GM18867 (cell line): ENCODE measurements at regions not wholly inside any gene's neighbourhood (a gene's known extent, or its start where the extent isn't known, plus 50 kb on each side); places are given as distances from the start of the nearest gene placed in this dataset.

Experiments
- ATAC-seq: cut with Tn5 transposase; IDR thresholded peaks from one replicate; pipeline ENCODE4 v1.9.1; 2021; ENCODE audit warnings: mild to moderate bottlenecking, moderate library complexity; ENCODE audit not compliant: unreplicated experiment

GRCh38 chr1:81351864-81352263 lies 448.9 kb upstream of the ADGRL2 start:
- no peak for ATAC-seq

DNA sequence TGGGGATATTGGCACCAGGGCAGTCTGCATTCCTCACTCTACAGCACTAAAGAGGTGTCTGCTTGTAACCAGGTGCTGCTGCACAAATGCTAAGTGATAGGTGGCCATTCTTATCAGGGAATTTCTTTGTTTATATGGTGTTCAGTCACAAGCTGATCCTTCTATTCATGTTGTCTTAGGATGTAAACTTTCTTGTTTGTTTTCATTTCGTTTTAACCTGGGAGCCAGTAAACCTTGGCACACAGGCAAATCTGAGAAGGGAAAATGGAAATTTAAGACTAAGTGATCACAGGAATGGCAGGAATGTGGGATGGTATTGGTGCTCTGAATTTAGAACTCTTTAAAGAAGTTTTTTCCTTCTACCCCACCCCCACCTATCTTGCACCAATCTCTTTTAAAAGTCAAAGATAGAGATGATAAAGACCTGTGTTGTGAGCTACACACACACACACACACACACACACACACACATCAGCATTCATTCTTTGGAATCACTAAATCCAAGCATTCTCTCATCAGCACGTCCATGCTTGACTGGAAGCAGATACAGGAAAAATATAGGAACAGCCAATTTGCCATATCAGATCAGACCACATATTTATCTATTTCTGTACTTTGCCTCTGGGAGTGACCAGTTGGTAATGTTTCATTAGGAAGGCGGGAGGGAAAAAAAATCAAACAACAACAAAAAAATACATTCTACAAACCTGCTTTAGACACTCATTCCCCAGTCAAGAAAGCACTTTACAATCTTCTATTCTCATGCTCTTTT lies 451.4 kb upstream of the ADGRL2 start:
- ATAC-seq: no peak

DNA sequence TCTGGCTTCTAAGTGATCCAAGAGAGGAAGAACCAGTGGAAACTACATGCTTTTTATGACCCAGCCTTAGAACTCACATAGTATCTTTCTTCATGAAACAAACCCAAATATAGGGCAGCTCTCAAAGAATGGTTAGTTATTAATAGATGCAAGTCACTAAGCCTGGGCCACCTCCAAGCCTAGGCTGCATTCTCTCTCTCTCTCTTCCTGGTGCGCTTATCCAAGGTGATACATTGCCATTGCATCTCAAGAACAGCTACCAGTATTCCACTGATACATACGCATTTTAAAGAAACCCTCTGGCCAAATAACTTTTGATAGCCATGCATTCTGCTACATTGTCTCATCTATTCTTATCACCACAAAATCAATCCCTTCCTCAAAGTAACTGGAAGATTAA lies 455.6 kb upstream of the ADGRL2 start:
- ATAC-seq: no peak

- no peak for ATAC-seq
Measured at GRCh38 chr1:81340239-81340638, 460.5 kb upstream of the ADGRL2 start.

DNA sequence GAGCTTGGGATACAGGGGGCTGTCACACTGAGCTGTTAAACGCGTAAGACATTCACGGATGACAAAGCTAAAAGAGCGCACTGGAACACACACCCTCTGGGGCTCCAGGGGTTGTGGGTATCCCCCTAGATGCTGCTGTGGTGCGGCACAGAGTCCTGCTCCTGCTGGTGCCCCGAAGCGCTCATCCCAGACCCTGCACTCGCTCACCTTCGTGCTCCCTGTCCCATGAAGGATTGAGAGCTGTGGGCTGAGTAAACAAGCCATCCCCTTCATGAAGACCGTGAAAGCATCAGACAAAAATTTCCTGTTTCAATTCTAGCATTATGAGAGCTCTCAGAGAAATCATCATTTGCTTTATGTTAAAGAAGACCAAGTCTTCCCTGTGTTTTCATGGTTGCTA lies 463.5 kb upstream of the ADGRL2 start:
- ATAC-seq: no peak

GRCh38 chr1:81335876-81336275 lies 464.9 kb upstream of the ADGRL2 start:
- ATAC-seq: no peak

DNA sequence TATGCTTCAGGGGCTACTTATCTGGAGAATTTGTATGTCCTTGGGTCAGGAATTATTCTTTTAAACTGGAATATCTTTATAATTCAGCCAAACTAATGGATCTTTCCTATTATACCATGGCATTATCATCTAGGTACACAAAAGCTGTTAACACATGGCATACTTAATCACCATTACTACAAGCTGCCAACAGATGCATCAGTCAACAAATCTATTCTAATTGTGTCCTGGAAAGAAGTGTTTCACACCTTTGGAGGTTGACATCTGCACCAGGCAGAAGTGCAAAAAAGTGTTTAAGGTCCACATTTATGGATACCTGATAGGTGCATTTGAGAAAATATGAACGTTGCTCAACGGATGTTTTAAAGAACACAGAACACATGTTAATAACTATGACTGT lies 470.2 kb upstream of the ADGRL2 start:
- no peak for ATAC-seq

- no peak for ATAC-seq
Measured at GRCh38 chr1:81330111-81330510, 470.6 kb upstream of the ADGRL2 start.

DNA sequence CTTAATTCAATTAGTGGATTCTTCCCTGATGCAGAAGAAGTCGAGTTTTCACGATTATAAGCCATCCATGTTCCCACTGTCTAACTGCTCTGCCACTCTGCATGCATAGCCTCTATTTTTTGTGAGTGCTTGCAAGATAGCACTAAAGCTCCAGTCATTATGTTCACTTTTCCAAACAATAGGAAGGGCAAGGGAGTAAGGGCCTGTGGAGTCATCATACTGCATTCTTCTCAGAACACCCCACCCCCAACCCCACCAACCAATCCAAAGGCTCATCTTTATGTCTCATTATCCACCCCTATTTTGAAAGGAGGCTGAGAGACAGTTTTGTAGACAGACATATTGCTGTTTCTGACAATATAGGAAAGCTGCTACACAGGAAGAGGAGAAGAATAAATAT lies 471.7 kb upstream of the ADGRL2 start:
- ATAC-seq: no peak

DNA sequence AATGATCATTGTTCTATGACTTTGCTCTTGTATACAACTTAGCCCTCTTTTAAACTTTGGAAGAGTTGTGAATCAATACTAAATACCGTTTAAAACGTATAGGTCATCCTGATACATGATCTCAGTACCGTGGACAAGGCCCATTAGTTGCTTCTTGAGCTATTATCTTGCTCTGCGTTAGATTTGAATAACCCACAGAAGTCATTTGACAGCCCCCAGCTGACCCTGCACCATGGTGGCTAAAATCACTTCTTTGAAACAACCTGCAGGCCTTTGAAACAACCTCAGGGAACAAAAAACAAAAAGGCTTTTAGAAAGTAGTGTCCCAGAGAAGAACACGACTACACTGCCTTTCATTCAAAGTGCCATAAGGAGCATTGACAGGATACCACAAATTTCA lies 473.0 kb upstream of the ADGRL2 start:
- ATAC-seq: no peak

DNA sequence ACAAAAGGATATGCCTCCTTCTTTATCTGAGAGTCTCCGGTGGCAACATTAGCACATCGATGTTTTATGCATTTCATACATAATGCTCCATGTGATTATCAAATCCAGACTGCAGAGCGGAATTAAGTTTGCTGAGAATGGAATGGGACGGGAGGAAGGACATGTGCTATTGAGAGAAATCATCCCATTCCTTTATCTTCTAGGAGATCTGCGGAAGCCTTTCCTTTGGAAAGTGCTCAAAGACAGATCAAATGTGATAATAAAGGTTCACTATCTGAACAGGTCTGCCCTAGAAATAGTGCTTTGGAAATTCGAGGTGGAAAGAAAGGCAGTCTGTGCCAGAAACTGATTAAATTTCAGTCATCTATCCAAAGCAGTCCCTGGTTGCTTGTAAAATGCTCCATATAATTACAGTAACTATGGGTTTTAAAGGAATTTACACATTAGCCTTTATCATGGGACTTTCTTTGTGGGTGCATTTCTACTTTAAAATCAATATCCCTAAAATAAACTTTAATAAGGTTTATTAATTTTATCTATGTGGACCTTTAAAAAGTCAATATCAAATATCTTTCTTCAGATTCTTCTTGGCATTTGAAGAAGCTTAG lies 473.5 kb upstream of the ADGRL2 start:
- no peak for ATAC-seq

DNA sequence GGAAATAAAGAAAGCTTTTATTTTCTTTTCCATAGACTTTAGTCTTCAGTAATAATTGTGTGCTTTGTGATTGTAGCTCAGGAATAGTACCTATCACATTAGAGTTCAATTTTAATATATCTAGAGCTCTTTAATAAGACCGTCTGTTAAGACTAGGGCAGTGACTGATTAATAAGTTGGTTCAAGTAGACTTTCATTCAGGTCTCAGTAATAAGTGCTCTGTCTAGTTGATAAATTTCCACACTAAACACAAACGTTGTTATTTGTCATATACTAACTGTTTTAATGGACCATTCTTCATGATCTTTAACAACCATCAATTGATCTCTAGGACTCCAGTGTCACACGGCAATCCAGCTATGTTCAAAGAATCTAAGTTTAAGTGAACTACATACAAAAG lies 474.5 kb upstream of the ADGRL2 start:
- no peak for ATAC-seq

DNA sequence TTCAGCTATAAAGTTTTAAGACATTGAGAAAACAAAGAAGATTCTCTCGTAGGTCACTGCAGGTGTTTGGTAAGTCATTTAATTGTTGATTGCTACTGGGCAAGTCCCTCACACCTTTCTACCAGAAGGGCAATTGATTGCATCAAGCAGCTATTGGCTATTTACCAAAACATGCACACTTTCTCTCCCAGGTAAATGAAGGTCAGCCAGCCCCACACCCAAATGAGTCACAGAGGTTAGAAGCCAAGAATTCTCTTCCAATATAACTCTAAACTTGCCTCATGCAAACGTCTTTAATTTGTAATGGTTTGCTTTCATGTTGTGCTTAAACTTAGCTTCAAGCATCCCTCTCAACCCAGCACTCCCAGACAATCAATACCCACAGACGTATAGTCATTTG lies 475.3 kb upstream of the ADGRL2 start:
- ATAC-seq: no peak

GRCh38 chr1:81323862-81324261 lies 476.9 kb upstream of the ADGRL2 start:
- no peak for ATAC-seq

GRCh38 chr1:81317191-81317590 lies 483.5 kb upstream of the ADGRL2 start:
- no peak for ATAC-seq

DNA sequence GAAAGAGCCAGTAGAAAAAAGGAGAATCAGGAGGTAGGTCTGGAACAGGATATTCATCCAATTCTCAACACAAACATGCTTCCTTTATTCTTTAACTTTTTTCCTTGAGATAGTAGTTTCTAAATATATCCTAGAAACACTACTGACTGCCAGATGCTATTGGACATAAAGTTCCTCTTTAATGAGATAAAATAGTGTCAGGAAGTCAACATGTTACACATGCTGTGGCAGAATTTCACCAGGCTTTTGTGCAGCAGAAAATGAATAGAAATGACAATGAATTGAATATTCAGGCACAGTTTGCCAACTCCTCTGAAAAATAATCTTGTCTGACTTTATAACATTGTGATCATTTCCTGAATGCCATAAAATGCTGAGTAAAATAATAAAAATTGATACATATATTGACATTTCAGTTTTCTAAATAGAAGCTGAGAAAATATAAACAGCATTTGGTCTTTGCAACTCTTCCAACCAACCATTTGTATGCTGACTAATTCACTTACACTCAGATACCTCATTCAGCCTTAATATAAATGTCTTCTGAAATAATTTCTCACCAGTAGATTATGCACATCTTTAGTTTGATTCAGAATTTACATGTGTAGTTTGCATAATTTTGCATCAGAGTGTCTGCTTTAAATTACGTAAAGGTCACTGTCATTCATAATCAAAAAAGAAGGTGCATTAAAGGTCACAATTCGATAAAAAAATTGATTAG lies 486.1 kb upstream of the ADGRL2 start:
- no peak for ATAC-seq

DNA sequence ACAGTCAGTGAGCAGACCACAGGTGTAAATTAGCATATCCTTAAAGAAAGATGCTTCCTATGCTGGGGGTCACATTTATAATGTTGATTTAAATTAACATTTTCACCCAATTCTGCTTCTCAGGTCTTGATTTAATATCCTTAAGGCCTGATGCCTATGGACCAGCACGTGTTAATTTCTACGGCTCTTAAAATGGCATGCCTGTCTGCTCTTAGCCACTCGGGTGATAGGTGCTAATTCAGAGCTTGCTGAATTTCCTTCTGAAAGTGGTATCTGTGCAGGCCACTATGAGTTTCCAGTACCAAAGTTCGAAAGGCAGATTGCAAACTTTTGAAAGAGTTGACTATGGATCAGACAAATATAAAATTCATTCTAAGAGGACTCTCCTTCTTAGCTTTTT lies 487.4 kb upstream of the ADGRL2 start:
- no peak for ATAC-seq

GRCh38 chr1:81312272-81312754 lies 488.4 kb upstream of the ADGRL2 start:
- no peak for ATAC-seq

- ATAC-seq: no peak
Measured at GRCh38 chr1:81310250-81310649, 490.5 kb upstream of the ADGRL2 start.

DNA sequence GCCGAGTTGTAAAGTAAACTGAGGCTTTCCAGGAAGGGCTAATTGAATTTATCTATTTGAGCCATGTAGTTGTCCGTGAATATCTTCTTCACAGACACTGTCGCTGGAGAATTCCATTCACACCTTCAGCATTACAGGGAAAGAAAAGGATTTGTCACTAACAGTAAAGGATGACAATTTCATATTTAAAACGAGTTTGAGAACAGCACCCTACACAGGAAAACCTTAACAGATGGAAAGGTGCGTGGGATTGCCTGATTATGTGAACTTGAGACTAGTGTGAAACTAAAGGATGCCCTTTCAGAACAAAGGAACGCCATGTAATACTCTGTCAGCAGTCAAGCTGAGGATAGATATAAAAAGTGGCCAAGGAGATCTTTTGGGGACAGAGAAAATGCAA lies 492.5 kb upstream of the ADGRL2 start:
- no peak for ATAC-seq

- no peak for ATAC-seq
Measured at GRCh38 chr1:81307786-81308185, 492.9 kb upstream of the ADGRL2 start.

DNA sequence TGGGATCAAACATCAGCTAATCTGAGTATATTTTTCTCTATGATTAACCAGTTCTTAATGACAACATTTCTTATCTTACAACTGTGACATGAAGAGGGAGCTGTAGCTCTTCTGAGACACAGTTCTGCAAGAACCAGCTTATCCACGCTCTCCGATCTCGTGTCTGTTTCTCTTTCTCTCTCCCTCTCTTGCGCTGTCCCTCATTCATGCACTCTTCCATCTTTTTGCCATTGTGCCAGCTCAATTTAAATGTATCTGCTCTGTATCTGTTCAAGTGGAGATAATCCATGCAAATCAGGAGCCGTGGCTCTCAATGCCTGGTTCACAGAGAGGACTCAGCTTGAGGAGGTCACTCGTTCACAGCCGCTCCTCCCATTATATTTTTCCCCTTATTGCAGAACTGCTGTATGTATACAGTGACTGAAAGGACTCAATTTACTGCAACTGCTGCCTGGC lies 494.7 kb upstream of the ADGRL2 start:
- ATAC-seq: peak; percentile 64
